ENCODE measurements at regions not wholly inside any gene's neighbourhood (a gene's known extent, or its start where the extent isn't known, plus 50 kb on each side); places are given as distances from the start of the nearest gene placed in this dataset.

DNA sequence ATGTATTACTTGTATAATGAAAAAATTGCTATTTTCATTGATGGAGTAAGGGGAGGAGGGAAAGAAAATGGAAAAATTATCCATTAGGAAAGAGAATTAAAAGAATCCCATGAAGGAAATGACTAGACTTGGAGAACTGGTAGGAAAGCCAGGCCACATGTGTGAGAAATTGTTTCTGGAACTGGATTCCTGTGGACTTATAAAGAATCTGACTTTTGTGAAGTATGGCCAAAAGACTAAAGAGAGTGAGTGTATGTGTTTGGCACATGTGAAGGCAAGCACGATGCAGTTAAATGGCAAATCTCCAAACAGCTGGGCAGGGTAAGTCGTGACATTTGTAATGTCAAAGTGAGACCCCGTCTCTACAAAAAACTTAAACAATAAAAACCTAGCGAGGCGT is 89.4 kb downstream of the MTX3 start:
- Histone ChIP-seq H3K4me3 (ENCODE audit: low read depth, low read length, poor library complexity, severe bottlenecking) (no peak overlapping the region), H3K9me2 (ENCODE audit: low read depth, low read length) (no peaks in the 10 kb centered on the region), H3F3A (ENCODE audit: insufficient read depth, low read length) (no peaks in the 10 kb centered on the region), H3K27ac (ENCODE audit: low read depth, low read length, poor library complexity, severe bottlenecking) (no peak overlapping the region), H4K20me1 (ENCODE audit: insufficient read depth, low read length) (no peaks in the 10 kb centered on the region), H3K27me3 (ENCODE audit: insufficient read depth, low read length) (no peaks in the 10 kb centered on the region), H3K4me1 (ENCODE audit: insufficient read depth, low read length, severe bottlenecking) (no peaks in the 10 kb centered on the region), H3K36me3 (ENCODE audit: insufficient read depth, low read length) (no peaks in the 10 kb centered on the region), H2AFZ (ENCODE audit: low read length) (no peak overlapping the region), H3K9me3 (ENCODE audit: low read length) (no peaks in the 10 kb centered on the region), H3K79me2 (ENCODE audit: insufficient read depth, low read length) (no peaks in the 10 kb centered on the region), H3K4me2 (ENCODE audit: low read length) (no peak overlapping the region), H3K9ac (ENCODE audit: low read length) (no peak overlapping the region)
- TF ChIP-seq, protein P1, sequence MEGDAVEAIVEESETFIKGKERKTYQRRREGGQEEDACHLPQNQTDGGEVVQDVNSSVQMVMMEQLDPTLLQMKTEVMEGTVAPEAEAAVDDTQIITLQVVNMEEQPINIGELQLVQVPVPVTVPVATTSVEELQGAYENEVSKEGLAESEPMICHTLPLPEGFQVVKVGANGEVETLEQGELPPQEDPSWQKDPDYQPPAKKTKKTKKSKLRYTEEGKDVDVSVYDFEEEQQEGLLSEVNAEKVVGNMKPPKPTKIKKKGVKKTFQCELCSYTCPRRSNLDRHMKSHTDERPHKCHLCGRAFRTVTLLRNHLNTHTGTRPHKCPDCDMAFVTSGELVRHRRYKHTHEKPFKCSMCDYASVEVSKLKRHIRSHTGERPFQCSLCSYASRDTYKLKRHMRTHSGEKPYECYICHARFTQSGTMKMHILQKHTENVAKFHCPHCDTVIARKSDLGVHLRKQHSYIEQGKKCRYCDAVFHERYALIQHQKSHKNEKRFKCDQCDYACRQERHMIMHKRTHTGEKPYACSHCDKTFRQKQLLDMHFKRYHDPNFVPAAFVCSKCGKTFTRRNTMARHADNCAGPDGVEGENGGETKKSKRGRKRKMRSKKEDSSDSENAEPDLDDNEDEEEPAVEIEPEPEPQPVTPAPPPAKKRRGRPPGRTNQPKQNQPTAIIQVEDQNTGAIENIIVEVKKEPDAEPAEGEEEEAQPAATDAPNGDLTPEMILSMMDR (IDR thresholded peaks at IDR 0.05; ENCODE audit: low read length): no peak
- TF ChIP-seq EZH2 (IDR thresholded peaks at IDR 0.05; ENCODE audit: borderline replicate concordance, low read length): no peak

DNA sequence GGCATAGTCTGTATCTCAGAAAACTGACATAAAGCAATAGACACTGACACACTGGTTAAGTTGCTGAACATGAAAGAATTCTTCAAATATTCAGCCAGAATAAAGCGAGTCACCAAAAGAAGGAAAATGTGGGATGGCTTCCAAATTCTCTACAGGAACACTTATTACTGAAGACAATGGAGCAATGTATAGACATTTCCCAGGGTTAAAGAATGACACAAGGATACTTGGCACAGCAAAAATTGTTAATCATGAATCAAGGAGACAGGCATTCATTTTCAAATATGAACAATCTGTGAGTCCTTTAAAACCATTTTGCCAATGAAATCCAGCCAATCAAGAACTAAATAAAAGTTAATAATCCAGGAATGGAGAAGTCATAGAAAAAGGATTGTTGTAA is 92.5 kb downstream of the MTX3 start:
- Histone ChIP-seq H2AFZ (ENCODE audit: low read length) (no peak overlapping the region), H4K20me1 (ENCODE audit: insufficient read depth, low read length) (no peaks in the 10 kb centered on the region), H3K4me3 (ENCODE audit: low read depth, low read length, poor library complexity, severe bottlenecking) (no peak overlapping the region), H3F3A (ENCODE audit: insufficient read depth, low read length) (no peaks in the 10 kb centered on the region), H3K4me1 (ENCODE audit: insufficient read depth, low read length, severe bottlenecking) (no peaks in the 10 kb centered on the region), H3K36me3 (ENCODE audit: insufficient read depth, low read length) (no peaks in the 10 kb centered on the region), H3K79me2 (ENCODE audit: insufficient read depth, low read length) (no peaks in the 10 kb centered on the region), H3K9me3 (ENCODE audit: low read length) (no peaks in the 10 kb centered on the region), H3K4me2 (ENCODE audit: low read length) (no peak overlapping the region), H3K9ac (ENCODE audit: low read length) (no peak overlapping the region), H3K27ac (ENCODE audit: low read depth, low read length, poor library complexity, severe bottlenecking) (no peak overlapping the region), H3K27me3 (ENCODE audit: insufficient read depth, low read length) (no peaks in the 10 kb centered on the region), H3K9me2 (ENCODE audit: low read depth, low read length) (no peaks in the 10 kb centered on the region)
- TF ChIP-seq, protein P1 (IDR thresholded peaks at IDR 0.05; ENCODE audit: low read length): no peak
- TF ChIP-seq EZH2 (IDR thresholded peaks at IDR 0.05; ENCODE audit: borderline replicate concordance, low read length): no peak

DNA sequence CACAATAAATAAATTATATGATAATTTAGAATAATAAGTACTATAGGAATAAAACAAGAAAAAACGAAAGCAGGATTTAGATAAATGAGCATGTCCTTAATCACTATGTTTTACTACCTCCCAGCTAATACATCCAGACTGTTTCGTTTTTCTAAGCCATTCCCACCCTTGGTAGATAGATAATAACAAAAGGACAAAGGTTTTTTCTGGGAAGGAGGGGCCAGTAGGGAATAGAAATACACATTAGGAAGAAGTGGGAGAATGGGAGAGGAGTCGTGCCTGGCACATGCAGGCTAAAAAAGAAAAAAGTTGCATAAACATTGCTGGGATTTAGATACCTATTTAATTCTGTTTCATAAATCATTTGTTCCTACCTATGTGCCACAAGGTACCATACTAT is 97.1 kb downstream of the MTX3 start:
- no peak overlapping the region for H3K27ac ChIP-seq (ENCODE audit: low read depth, low read length, poor library complexity, severe bottlenecking)
- no peaks in the 10 kb centered on the region for H3K4me1 ChIP-seq (ENCODE audit: insufficient read depth, low read length, severe bottlenecking)
- no peaks in the 10 kb centered on the region for H4K20me1 ChIP-seq (ENCODE audit: insufficient read depth, low read length)
- H3K79me2 ChIP-seq (ENCODE audit: insufficient read depth, low read length): no peaks in the 10 kb centered on the region
- H3K27me3 ChIP-seq (ENCODE audit: insufficient read depth, low read length): no peaks in the 10 kb centered on the region
- no peak overlapping the region for H3K4me3 ChIP-seq (ENCODE audit: low read depth, low read length, poor library complexity, severe bottlenecking)
- H3K9me3 ChIP-seq (ENCODE audit: low read length): no peaks in the 10 kb centered on the region
- no peaks in the 10 kb centered on the region for H3F3A ChIP-seq (ENCODE audit: insufficient read depth, low read length)
- H3K36me3 ChIP-seq (ENCODE audit: insufficient read depth, low read length): no peaks in the 10 kb centered on the region
- no peak overlapping the region for H3K9ac ChIP-seq (ENCODE audit: low read length)
- no peak for TF ChIP-seq EZH2 (IDR thresholded peaks at IDR 0.05; ENCODE audit: borderline replicate concordance, low read length)
- TF ChIP-seq, protein P1 (IDR thresholded peaks at IDR 0.05; ENCODE audit: low read length): no peak
- no peaks in the 10 kb centered on the region for H3K9me2 ChIP-seq (ENCODE audit: low read depth, low read length)
- H3K4me2 ChIP-seq (ENCODE audit: low read length): no peak overlapping the region
- no peak overlapping the region for H2AFZ ChIP-seq (ENCODE audit: low read length)

All from OCI-LY1 (cell line).